ENCODE measurements at regions not wholly inside any gene's neighbourhood (a gene's known extent, or its start where the extent isn't known, plus 50 kb on each side); places are given as distances from the start of the nearest gene placed in this dataset.

- H3K27ac ChIP-seq: no peak overlapping the region
- TF ChIP-seq, protein P1, sequence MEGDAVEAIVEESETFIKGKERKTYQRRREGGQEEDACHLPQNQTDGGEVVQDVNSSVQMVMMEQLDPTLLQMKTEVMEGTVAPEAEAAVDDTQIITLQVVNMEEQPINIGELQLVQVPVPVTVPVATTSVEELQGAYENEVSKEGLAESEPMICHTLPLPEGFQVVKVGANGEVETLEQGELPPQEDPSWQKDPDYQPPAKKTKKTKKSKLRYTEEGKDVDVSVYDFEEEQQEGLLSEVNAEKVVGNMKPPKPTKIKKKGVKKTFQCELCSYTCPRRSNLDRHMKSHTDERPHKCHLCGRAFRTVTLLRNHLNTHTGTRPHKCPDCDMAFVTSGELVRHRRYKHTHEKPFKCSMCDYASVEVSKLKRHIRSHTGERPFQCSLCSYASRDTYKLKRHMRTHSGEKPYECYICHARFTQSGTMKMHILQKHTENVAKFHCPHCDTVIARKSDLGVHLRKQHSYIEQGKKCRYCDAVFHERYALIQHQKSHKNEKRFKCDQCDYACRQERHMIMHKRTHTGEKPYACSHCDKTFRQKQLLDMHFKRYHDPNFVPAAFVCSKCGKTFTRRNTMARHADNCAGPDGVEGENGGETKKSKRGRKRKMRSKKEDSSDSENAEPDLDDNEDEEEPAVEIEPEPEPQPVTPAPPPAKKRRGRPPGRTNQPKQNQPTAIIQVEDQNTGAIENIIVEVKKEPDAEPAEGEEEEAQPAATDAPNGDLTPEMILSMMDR (conservative IDR thresholded peaks at IDR 0.05): no peak
Measured at GRCh38 chr5:125496393-125496792, 750.0 kb upstream of the ZNF608 start.

DNA sequence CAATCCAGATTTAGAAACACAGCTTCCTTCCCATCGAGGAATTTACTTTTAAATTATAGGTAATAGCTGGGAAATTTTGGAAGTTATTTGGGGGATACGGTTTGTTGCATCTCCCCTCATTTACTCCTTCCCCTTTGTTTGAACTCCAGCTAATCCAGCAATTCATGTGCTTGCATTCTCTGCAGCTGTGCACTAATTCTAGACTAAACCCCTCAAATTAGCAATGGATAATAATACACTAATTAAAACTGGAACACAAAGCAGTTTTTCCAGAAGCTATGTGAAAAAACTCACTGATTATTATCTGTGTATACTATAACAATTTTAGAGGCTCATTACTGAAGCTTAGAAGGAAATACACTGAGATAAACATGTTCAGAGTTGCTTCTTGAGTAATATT is 751.2 kb upstream of the ZNF608 start:
- TF ChIP-seq, protein P1 (conservative IDR thresholded peaks at IDR 0.05): no peak

DNA sequence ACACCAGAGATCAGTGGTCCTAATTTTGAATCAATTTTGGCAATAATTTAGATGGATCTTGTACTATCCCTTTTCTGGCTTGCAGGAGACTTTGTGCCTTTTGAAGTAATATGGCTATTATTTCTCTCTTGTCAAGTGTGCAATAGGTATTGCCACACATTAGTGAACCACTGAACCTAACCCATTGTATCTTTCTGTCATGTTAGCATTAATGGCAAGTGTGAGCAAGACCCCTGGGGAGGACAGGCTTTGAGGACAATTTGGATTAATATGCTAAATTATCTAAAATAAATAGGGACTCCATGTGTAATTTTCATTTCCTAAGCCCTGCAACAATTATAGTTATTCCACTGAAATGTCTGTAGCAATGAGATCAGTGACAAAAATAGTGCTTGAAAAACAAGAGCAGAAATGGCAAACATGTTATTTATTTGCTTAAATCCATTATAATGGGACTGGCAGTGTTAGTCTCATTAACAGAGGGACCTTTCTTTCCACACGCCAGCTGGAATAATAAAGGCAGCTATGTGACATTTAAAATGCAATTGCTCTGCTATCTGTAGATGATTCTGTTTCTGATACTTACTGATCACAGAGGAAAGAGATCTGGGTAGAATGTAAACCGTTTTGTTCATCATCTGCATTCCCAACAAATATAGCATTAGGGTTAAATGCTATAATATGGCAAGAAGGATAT is 753.3 kb upstream of the ZNF608 start:
- no peak overlapping the region for H3K27ac ChIP-seq
- TF ChIP-seq, protein P1 (conservative IDR thresholded peaks at IDR 0.05): no peak

More for the DNA sequence above, 751.2 kb upstream of the ZNF608 start:
- no peak overlapping the region for H3K27ac ChIP-seq

GRCh38 chr5:125501396-125501795 is 755.0 kb upstream of the ZNF608 start:
- TF ChIP-seq, protein P1 (conservative IDR thresholded peaks at IDR 0.05): no peak
- H3K27ac ChIP-seq: no peak overlapping the region

DNA sequence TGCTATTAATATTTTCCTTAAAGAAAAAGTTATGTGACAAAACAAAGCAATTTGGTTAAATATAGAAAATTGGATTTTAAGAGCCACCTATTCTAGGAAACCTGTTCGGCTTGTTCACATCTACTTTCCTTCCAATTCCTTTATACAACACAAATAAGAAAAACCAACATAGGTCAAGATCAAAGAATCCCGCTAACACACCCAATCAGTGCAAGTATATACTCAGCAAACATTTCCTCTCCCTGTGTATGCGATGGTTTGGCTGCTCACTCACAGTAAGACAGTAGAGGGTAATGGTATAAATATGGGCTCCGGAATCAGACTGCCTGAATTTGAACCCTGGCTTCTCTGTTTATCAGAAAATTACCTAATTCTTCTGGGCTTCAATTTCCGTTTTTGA is 757.5 kb upstream of the ZNF608 start:
- TF ChIP-seq, protein P1 (conservative IDR thresholded peaks at IDR 0.05): no peak

DNA sequence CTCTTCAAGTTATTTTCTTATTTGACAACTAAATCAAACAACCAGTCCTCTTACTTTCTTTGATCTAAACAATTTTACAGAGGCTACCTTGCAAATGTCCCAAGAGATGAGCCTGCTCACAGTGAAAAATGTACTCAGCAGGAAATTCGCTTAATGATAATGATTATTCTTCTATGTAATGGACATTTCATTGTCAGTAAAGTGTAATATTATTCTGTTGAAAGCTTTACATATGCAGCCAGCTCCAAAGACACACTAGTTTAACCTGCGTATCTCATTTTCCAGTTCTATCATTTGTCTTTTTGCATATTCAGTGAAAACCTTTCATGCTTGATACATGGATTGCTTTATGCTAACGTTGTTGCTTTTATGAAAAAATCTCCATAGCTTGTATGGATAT is 758.7 kb upstream of the ZNF608 start:
- no peak overlapping the region for H3K27ac ChIP-seq
- TF ChIP-seq, protein P1 (conservative IDR thresholded peaks at IDR 0.05): no peak

More for the DNA sequence above, 757.5 kb upstream of the ZNF608 start:
- no peak overlapping the region for H3K27ac ChIP-seq

DNA sequence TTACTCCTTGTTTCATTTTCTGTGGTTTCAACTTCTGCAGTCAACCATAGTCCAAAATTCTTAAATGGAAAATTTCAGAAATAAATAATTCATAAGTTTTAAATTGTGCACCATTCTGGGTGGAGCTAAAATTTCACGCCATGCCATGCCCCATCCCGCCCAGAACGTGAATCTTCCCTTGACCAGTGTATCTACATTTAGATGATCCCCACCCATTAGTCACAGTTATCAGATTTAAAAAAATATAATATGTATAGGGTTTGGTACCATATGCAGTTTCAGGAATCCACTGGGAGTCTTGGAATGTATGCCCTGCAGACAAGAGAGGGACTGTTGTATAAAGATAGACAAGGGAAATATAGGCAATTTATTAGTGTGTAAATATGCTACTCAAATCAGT is 759.7 kb upstream of the ZNF608 start:
- TF ChIP-seq, protein P1 (conservative IDR thresholded peaks at IDR 0.05): no peak
- H3K27ac ChIP-seq: no peak overlapping the region

Data from VCaP (cell line).